ENCODE measurements at regions not wholly inside any gene's neighbourhood (a gene's known extent, or its start where the extent isn't known, plus 50 kb on each side); places are given as distances from the start of the nearest gene placed in this dataset.

GRCh38 chr15:97712530-97712929, 248.0 kb upstream of the ARRDC4 start:
- TF ChIP-seq CTCF (IDR thresholded peaks at IDR 0.05; ENCODE audit: low read depth, low read length) (no peak), EZH2phosphoT487 (IDR thresholded peaks at IDR 0.05; ENCODE audit: low read depth) (no peak)

Measured in OCI-LY3 (cell line).